NCI-H1694 (cell line): ENCODE measurements at regions not wholly inside any gene's neighbourhood (a gene's known extent, or its start where the extent isn't known, plus 50 kb on each side); places are given as distances from the start of the nearest gene placed in this dataset.

ENCODE experiments used
- DNase-seq: peaks from one replicate; lab custom pipeline; 2025; lab: John Stamatoyannopoulos, UW

DNA sequence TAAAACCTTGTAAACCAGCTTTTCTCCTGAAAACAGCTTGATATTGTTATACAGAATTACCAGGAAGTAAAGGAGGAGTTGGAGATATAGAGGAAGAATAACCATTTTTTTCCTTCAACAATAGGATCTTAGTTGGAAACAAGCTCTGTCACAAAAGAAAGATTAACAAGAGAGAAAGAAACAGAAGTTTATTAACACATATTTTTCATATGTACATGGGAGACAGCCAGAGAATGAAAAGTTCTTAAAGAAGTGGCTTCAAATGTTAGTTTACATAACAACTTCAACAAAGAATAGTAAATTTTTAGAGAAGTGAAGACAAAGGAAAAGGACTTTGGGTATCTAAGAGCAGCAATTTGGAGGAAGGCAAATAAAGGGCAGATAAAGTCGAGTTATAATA is 94.9 kb upstream of the ANKRD50 start:
- DNase-seq = no peak

DNA sequence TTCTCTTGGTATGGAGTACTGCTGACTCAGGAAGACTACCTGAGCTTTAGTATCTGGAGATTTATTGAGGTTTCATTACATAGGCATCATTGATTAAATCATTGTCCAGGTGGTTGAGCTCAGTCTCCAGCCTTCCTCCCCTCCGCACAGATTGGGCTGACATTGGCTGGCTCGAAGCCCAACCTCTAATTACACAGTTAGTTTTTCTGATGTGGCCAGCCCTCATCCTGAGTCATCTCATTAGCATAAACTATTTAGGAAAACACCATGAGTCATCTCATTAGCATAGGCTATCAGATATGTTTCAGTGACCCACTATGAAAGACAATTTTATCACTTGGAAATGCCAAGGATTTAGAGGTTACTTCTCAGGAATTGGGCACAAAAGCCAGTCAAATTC is 93.9 kb upstream of the ANKRD50 start:
- DNase-seq = no peak

DNA sequence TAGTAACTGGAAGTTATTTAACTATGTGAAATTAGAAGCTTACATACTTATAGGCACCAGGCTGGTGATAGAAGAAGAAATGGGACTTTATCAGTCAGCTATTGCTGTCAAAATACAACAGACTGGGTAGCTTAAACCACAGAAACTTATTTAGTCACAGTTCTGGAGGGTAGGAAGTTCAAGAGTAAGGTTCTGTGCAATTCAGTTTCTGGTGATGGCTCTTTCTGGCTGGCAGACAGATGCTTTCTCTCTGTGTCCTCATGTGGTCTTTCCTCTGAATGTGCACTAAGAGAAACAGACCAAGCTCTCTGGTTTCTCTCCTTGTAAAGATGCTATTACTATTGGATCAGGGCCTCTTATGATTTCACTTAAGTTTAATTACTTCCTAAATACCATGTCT is 92.1 kb upstream of the ANKRD50 start:
- no peak for DNase-seq

DNA sequence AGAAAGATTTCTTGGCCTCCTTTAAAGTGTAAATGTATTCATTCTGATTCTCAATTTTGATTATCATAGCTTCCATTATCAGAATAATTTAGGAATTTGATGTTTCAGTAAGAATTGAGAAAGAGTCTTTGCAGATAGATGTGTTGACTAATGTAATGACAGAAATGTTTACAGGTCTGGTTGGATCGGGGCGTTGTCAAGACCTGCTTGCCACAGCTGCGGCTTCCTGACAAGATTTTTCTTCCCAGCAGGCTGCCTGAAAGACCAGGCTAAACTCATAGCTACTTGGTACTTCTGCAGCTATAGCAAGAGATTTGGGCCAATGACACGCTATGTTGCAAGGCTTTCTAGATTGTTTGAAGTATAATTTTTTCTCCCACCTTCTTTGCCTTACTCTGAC is 91.5 kb upstream of the ANKRD50 start:
- no peak for DNase-seq

DNA sequence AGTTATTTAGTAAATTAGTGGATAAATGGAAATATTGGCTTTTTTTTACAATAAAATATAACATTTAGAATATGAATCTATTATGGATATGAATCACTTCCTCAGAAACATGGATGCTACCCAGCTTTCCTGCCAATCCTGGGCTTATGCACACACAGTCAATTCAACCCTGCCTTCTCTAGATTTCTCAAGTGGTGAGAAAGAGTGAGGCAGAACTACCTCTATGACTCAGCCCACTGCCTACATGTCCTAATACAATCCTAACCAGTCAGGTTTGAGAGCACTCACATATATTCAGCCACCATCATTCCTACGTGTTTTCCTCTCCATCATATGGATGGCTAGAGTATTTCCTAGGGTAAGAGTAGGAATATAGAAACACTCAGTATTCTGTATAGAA is 91.1 kb upstream of the ANKRD50 start:
- no peak for DNase-seq

DNA sequence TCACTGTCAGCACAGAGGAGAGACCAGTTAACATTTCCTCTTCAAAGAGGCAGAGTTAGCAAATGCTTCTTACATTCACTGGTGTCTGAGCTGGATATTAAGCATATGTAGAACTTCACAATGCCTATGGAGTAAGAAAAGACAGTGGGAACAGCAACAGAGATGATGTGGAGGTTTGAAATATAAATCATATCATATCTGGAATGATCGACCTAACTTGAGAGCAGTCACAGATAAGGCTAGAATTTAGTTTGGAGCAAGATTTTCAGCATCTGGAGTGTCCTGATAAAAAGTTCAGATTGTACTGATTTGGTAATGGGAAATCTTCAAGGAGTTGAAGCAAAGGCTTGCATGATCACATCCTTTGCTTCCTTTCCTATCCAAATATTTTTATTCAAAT is 90.5 kb upstream of the ANKRD50 start:
- DNase-seq = no peak

DNA sequence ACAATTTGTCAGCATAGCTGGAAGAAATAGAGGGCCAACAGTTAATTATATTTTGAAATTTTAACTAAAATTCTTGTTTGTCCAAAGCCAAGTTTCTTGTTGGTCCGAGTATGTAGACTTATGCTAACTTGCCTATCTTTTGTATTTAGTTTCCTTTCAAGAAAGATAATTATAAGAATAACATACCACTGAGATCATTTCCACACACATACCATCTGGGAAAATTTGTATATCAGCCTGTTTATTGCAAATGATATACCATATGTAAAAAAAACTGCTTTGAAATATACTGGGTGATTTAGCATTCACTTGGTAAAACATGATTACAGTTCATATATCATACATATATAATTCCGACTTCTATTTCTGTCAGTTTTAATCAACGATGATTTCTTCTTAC is 84.7 kb upstream of the ANKRD50 start:
- DNase-seq = no peak

DNA sequence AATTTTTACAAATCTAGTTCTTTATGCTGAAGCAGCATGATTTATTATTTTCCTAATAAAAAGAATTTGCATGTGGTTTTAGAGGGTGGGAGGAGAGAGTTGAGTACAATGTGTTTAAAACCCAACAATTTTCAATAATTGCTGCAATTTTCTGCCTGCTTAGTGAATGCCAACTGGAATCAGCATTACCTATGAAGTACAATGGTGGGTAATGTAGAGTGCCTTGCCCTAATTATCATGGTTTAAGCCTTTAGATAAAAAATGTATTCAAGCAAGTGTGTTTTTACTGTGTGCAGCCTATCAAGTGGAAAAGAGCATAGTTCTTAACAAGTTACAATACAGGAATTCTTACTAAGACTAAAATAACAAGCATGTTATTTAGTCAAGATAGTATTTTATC is 77.9 kb upstream of the ANKRD50 start:
- DNase-seq = no peak

DNA sequence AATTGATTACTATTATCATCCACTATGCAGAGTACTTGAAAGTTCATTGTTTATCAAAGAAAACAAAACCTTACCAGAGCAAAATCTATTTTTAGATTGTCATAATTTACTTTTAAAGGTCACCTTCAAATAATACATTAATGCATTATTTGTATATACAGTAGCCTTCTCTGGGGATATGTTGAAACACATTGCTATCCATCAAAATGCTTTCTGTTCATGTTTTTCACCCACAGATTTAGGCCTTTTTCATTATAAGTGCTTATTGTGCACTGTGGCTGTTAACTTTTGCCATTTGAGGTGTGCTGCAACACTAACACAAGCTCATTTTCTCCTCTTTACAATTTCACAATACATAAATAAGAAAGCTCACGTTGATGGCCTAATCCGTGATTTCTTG is 74.1 kb upstream of the ANKRD50 start:
- no peak for DNase-seq

DNA sequence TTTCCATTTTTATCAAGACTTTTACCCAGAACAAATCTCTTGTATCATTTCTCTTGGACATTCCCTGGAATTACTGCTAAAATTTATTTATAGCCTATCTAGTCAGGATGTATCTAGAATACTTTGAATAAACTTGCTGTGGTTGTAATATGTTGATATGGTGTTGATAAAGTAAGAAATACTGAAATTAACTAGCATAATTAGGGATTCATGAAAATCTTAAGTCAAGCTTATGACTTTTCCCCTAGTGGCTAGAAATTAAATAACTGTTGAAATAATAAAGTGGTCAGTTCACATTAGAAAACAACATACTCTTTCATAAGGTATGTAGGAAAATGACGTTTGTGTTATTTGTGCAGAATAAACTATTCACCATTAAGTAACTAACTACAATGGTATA is 73.1 kb upstream of the ANKRD50 start:
- no peak for DNase-seq

DNA sequence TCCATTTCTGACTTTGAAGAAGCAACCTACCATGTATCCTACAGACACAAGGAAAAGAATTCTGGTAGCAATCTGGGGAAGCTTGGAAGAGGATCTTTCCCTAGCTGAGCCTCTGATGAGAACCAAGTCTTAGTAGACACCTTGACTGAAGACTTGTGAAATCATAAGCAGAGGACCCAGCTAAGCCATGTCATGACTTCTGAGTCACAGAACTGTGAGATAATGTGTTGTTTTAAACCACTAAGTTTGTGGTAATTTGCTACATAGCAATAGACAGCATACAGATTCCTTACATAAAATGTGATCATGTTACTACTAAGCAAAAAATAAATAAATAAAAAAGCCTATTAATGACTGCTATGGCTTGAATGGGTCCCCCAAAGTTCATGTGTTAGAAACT is 71.3 kb upstream of the ANKRD50 start:
- DNase-seq = no peak

DNA sequence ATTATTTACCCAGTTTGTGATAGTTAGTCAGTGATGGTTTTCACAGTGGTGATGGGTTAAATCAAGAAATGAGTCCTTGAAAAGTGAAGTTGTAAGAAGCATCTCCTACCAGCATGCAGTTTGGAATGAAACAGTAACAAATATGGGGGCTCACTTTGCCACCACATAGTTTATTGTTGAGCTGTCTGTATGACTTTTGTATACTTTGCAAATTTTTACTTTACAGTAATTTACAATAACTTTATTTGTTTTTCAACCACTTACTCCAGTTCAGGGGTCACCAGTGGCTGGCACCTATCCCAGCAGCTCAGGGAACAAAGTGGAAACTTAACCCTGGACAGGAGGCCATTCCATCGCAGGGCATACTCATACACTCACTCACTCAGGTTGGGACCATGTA is 64.5 kb upstream of the ANKRD50 start:
- no peak for DNase-seq

DNA sequence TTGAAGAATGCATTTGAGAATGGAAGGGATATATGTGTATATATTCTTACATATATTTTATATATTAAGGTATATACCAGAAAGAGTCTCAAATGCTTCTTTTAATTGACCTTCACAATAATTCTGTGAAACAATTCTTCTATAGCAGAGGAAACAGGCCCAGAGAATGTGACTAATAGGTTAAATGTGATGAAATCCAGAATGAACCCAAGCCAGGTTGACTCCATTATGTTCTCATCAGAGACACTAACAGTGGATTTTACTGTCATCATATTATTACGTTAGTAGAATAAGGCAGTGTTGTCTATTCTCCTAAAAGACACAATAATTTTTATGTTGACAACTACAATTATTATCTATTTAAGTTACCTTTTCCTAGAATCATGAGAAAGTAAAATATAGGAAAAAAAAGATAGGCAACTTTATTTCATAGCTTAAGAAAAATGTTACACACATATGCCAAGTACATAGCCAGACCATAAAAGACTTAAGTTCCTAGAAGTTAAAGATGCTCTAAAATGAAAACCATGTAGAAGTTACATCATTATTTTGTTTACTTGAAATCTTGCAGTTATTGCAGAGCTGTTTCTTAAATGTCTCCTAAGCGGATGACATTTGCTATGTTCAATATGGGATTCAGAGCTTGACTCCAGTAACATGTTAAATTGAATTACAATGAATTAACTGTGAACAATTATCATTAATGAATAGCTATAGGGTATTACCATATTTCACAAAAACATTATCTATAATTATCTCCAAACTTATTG is 56.2 kb upstream of the ANKRD50 start:
- no peak for DNase-seq

DNA sequence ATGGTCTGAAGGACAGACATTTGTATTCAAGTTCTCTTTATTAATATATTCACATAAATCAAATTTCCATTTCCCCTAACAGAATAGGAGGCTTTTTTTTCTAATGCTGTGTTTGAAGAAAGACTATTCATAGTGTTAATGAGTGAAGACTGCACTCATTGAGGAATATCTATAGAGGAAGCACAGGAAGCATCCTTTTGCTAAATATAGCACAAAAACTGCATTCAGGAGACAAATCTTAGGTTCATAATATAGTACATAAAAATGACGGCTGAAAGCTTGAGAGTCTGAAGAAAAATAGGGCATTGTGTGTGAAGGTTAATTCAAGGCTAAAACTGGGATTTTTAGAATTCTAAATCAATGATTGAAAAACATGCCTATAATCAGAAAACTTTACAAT is 50.4 kb upstream of the ANKRD50 start:
- no peak for DNase-seq
